GM18861 (cell line): ENCODE measurements at regions not wholly inside any gene's neighbourhood (a gene's known extent, or its start where the extent isn't known, plus 50 kb on each side); places are given as distances from the start of the nearest gene placed in this dataset.

Experiments
- ATAC-seq: cut with Tn5 transposase; IDR thresholded peaks from one replicate; pipeline ENCODE4 v1.9.1; 2021; ENCODE audit not compliant: unreplicated experiment

- no peak for ATAC-seq
Measured at GRCh38 chr11:133723056-133723455, 122.3 kb downstream of the SPATA19 start.

GRCh38 chr11:133720951-133721350, 124.4 kb downstream of the SPATA19 start:
- no peak for ATAC-seq

GRCh38 chr11:133719532-133720235, 125.6 kb downstream of the SPATA19 start:
- no peak for ATAC-seq

- ATAC-seq, result no peak
Measured at GRCh38 chr11:133718831-133719230, 126.5 kb downstream of the SPATA19 start.

- ATAC-seq, result no peak
Measured at GRCh38 chr11:133718238-133718637, 127.1 kb downstream of the SPATA19 start.

- ATAC-seq, result no peak
Measured at GRCh38 chr11:133716602-133717001, 128.7 kb downstream of the SPATA19 start.

- no peak for ATAC-seq
Measured at GRCh38 chr11:133715602-133716001, 129.7 kb downstream of the SPATA19 start.

GRCh38 chr11:133714471-133715375, 130.6 kb downstream of the SPATA19 start:
- ATAC-seq, result no peak

GRCh38 chr11:133713844-133714243, 131.5 kb downstream of the SPATA19 start:
- ATAC-seq, result no peak

- ATAC-seq, result no peak
Measured at GRCh38 chr11:133713406-133713805, 131.9 kb downstream of the SPATA19 start.

GRCh38 chr11:133712051-133712560, 133.2 kb downstream of the SPATA19 start:
- no peak for ATAC-seq

- no peak for ATAC-seq
Measured at GRCh38 chr11:133711545-133711944, 133.8 kb downstream of the SPATA19 start.

GRCh38 chr11:133710681-133711240, 134.6 kb downstream of the SPATA19 start:
- no peak for ATAC-seq

GRCh38 chr11:133710241-133710640, 135.1 kb downstream of the SPATA19 start:
- no peak for ATAC-seq

GRCh38 chr11:133708547-133709051, 136.7 kb downstream of the SPATA19 start:
- ATAC-seq, result no peak

GRCh38 chr11:133706925-133707794, 138.2 kb downstream of the SPATA19 start:
- ATAC-seq, result no peak

- ATAC-seq, result no peak
Measured at GRCh38 chr11:133705873-133706272, 139.4 kb downstream of the SPATA19 start.

GRCh38 chr11:133705074-133705648, 140.2 kb downstream of the SPATA19 start:
- no peak for ATAC-seq

- ATAC-seq, result no peak
Measured at GRCh38 chr11:133699071-133699470, 146.2 kb downstream of the SPATA19 start.

GRCh38 chr11:133698654-133699053, 146.7 kb downstream of the SPATA19 start:
- no peak for ATAC-seq
